COLO829 (cell line): ENCODE measurements at regions not wholly inside any gene's neighbourhood (a gene's known extent, or its start where the extent isn't known, plus 50 kb on each side); places are given as distances from the start of the nearest gene placed in this dataset.
"Not testable (repeated sequence)": the region's sequence is repeated elsewhere in the genome, so short reads cannot be mapped to it uniquely, and the experiment has no call there.

ENCODE experiments used
- DNase-seq: peaks from one replicate; pipeline ENCODE4 v3.0.0; 2012; ENCODE audit warnings: low spot score

GRCh38 chr11:42768576-42768975 lies 543.2 kb upstream of the API5 start:
- no peak for DNase-seq

GRCh38 chr11:42770444-42771065 lies 541.2 kb upstream of the API5 start:
- peak; percentile 51 for DNase-seq

- no peak for DNase-seq
Measured at GRCh38 chr11:42772886-42773285, 538.9 kb upstream of the API5 start.

GRCh38 chr11:42773729-42774128 lies 538.1 kb upstream of the API5 start:
- DNase-seq, result no peak

- no peak for DNase-seq
Measured at GRCh38 chr11:42774567-42774966, 537.2 kb upstream of the API5 start.

GRCh38 chr11:42777776-42778175 lies 534.0 kb upstream of the API5 start:
- no peak for DNase-seq

GRCh38 chr11:42778193-42778592 lies 533.6 kb upstream of the API5 start:
- no peak for DNase-seq

- DNase-seq, result no peak
Measured at GRCh38 chr11:42779555-42779954, 532.2 kb upstream of the API5 start.

GRCh38 chr11:42786981-42787380 lies 524.8 kb upstream of the API5 start:
- no peak for DNase-seq

GRCh38 chr11:42795483-42795882 lies 516.3 kb upstream of the API5 start:
- not testable (repeated sequence) for DNase-seq

- no peak for DNase-seq
Measured at GRCh38 chr11:42800041-42800440, 511.8 kb upstream of the API5 start.

- no peak for DNase-seq
Measured at GRCh38 chr11:42802201-42802899, 509.4 kb upstream of the API5 start.

GRCh38 chr11:42806191-42806590 lies 505.6 kb upstream of the API5 start:
- DNase-seq, result no peak

GRCh38 chr11:42812361-42812760 lies 499.4 kb upstream of the API5 start:
- DNase-seq, result no peak

GRCh38 chr11:42812960-42813359 lies 498.8 kb upstream of the API5 start:
- DNase-seq, result no peak

GRCh38 chr11:42816471-42816870 lies 495.3 kb upstream of the API5 start:
- DNase-seq, result no peak

GRCh38 chr11:42819126-42819525 lies 492.7 kb upstream of the API5 start:
- no peak for DNase-seq

- not testable (repeated sequence) for DNase-seq
Measured at GRCh38 chr11:42822188-42822587, 489.6 kb upstream of the API5 start.

GRCh38 chr11:42823546-42823945 lies 488.2 kb upstream of the API5 start:
- no peak for DNase-seq

- DNase-seq, result no peak
Measured at GRCh38 chr11:42824067-42824466, 487.7 kb upstream of the API5 start.

GRCh38 chr11:42825598-42825997 lies 486.2 kb upstream of the API5 start:
- no peak for DNase-seq

GRCh38 chr11:42827845-42828244 lies 484.0 kb upstream of the API5 start:
- DNase-seq, result no peak

- no peak for DNase-seq
Measured at GRCh38 chr11:42837994-42838393, 473.8 kb upstream of the API5 start.
